SKM-1 treated with dmso at 0.1 percent for 144 hours (cell line): ENCODE measurements at regions not wholly inside any gene's neighbourhood (a gene's known extent, or its start where the extent isn't known, plus 50 kb on each side); places are given as distances from the start of the nearest gene placed in this dataset.

Experiments used
- DNase-seq: peaks from one replicate; lab custom pipeline; 2025; ENCODE audit not compliant: unreplicated experiment; lab: John Stamatoyannopoulos, UW

- DNase-seq = no peak
Measured at GRCh38 chr2:134191835-134192234, 62.0 kb upstream of the MGAT5 start.

- no peak for DNase-seq
Measured at GRCh38 chr2:134193006-134193405, 60.9 kb upstream of the MGAT5 start.

GRCh38 chr2:134194519-134194918 lies 59.4 kb upstream of the MGAT5 start:
- DNase-seq = no peak

GRCh38 chr2:134195341-134195740 lies 58.5 kb upstream of the MGAT5 start:
- DNase-seq = no peak

- no peak for DNase-seq
Measured at GRCh38 chr2:134197445-134197844, 56.4 kb upstream of the MGAT5 start.

- no peak for DNase-seq
Measured at GRCh38 chr2:134198006-134198634, 55.8 kb upstream of the MGAT5 start.

- no peak for DNase-seq
Measured at GRCh38 chr2:134199123-134199522, 54.7 kb upstream of the MGAT5 start.

GRCh38 chr2:134200036-134200618 lies 53.7 kb upstream of the MGAT5 start:
- DNase-seq = no peak

GRCh38 chr2:134201533-134201932 lies 52.3 kb upstream of the MGAT5 start:
- DNase-seq = no peak

GRCh38 chr2:134202371-134202770 lies 51.5 kb upstream of the MGAT5 start:
- DNase-seq = no peak

- DNase-seq = no peak
Measured at GRCh38 chr2:134203175-134203574, 50.7 kb upstream of the MGAT5 start.
